Tibial artery (tissue), 4 donors: ENCODE measurements at regions not wholly inside any gene's neighbourhood (a gene's known extent, or its start where the extent isn't known, plus 50 kb on each side); places are given as distances from the start of the nearest gene placed in this dataset.
A peak's percentile ranks its signal among the peaks of the same experiment; 100 is the strongest.
"Not testable (repeated sequence)": the region's sequence is repeated elsewhere in the genome, so short reads cannot be mapped to it uniquely, and the experiment has no call there.

Experiments
- DNase-seq, 2 donors: peaks; one replicate each; pipeline ENCODE4 v3.0.0-alpha.2; 2019
- H3K27ac ChIP-seq, 2 donors: fragments of 200-600 bp; sonication (generic) in 1 of 2; 1 replicate in 1 of 2; 2 replicates in 1 of 2; pipeline ENCODE4 v1.5.1; 2018 to 2019; ENCODE audit warnings: mild to moderate bottlenecking in 1 of 2
- H3K27me3 ChIP-seq, 2 donors: fragments of 200-600 bp; sonication (generic) in 1 of 2; one replicate each; pipeline versions ENCODE4 v1.5.1 to v1.6.0; 2016 to 2019
- H3K36me3 ChIP-seq, 3 donors: fragments of 200-600 bp; sonication (generic) in 2 of 3; one replicate each; pipeline ENCODE4 v1.5.1; 2016 to 2019; ENCODE audit warnings: mild to moderate bottlenecking in 2 of 3
- H3K4me1 ChIP-seq, 4 donors: fragments of 200-600 bp; sonication (generic) in 2 of 4; 1 replicate in 3 of 4; 2 replicates in 1 of 4; pipeline ENCODE4 v1.5.1; 2016 to 2019
- H3K4me3 ChIP-seq, 2 donors: fragments of 200-600 bp; sonication (generic) in 1 of 2; 1 replicate in 1 of 2; 2 replicates in 1 of 2; pipeline ENCODE4 v1.5.1; 2018 to 2019; ENCODE audit warnings: mild to moderate bottlenecking in 2 of 2
- H3K9me3 ChIP-seq, 3 donors: fragments of 200-600 bp; sonication (generic) in 1 of 3; one replicate each; pipeline ENCODE4 v1.5.1; 2016 to 2019
- intact Hi-C: fragments of 100-400 bp; cut with DNase I; formaldehyde crosslinking; loops from one replicate; pipeline ENCODE4 v1.15.0; 2023; ENCODE audit warnings: low total_unique reads
- TF ChIP-seq, protein P1 (sequence below), 2 experiments: fragments of 200-600 bp in 1 of 2; fragments of 450-650 bp in 1 of 2; IDR thresholded peaks; one replicate each; pipeline ENCODE4 v1.5.1; 2017 to 2019; ENCODE audit warnings: antibody characterized with exemption in 2 of 2, mild to moderate bottlenecking in 1 of 2, moderate library complexity in 1 of 2

DNA sequence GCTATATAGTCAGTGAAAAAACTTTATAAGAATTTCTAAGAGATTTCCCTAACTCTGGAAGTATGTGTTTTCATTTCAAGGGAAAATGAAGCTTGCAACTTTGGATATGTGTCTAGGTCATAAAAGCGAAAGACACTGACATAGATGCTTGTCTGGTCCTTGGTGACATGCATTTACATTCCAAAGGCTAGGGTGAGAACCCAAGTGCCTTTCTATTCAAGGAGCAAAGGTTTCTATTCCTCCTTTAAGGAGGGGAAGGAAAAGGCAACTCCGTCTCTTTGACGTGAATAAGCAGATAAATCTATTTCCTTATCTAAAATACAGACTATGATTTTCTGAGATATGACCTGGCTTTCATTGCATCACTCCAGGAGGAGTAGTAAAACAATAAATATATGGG is 261.1 kb downstream of the CDH7 start:
- Histone ChIP-seq H3K9me3 (no peaks in the 10 kb centered on the region), H3K27ac (no peak overlapping the region), H3K4me3 (no peak overlapping the region), H3K27me3 (no peaks in the 10 kb centered on the region), H3K4me1 (no peaks in the 10 kb centered on the region), H3K36me3 (no peaks in the 10 kb centered on the region)
- intact Hi-C loops, result no loop called here
- no peak for DNase-seq
- TF ChIP-seq, protein P1, sequence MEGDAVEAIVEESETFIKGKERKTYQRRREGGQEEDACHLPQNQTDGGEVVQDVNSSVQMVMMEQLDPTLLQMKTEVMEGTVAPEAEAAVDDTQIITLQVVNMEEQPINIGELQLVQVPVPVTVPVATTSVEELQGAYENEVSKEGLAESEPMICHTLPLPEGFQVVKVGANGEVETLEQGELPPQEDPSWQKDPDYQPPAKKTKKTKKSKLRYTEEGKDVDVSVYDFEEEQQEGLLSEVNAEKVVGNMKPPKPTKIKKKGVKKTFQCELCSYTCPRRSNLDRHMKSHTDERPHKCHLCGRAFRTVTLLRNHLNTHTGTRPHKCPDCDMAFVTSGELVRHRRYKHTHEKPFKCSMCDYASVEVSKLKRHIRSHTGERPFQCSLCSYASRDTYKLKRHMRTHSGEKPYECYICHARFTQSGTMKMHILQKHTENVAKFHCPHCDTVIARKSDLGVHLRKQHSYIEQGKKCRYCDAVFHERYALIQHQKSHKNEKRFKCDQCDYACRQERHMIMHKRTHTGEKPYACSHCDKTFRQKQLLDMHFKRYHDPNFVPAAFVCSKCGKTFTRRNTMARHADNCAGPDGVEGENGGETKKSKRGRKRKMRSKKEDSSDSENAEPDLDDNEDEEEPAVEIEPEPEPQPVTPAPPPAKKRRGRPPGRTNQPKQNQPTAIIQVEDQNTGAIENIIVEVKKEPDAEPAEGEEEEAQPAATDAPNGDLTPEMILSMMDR (IDR thresholded peaks at IDR 0.05), result no peak

DNA sequence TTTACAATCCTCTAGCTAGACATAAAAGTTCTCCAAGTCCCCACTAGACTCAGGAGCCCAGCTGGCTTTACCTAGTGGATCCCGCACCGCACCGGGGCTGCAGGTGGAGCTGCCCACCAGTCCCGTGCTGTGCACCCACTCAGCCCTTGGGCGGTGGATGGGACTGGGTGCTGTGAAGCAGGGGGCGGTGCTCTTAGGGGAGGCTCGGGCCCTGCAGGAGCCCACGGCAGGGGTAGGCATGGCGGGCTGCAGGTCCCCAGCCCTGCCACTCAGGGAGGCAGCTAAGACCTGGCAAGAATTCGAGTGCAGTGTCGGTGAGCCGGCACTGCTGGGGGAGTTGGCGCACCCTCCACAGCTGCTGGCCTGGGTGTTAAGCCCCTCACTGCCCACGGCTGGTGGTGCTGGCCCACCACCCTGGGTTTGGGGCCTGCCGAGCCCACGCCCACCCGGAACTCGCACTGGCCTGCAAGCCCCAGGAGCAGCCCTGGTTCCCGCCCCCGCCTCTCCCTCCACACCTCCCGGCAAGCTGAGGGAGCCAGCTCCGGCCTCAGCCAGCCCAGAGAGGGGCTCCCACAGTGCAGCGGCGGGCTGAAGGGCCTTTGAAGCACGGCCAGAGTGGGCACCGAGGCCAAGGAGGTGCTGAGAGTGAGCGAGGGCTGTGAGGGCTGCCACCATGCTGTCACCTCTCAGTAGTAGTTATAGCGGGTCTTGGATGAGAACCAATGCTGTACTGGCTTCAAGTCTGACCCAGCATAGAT is 255.2 kb downstream of the CDH7 start:
- no peak overlapping the region for H3K4me3 ChIP-seq
- no peaks in the 10 kb centered on the region for H3K4me1 ChIP-seq
- intact Hi-C loops, result no loop called here
- DNase-seq, result peak in 1 of 2 donors; percentile 53
- no peaks in the 10 kb centered on the region for H3K27me3 ChIP-seq
- no peak overlapping the region for H3K27ac ChIP-seq
- TF ChIP-seq, protein P1 (IDR thresholded peaks at IDR 0.05), result no peak
- no peaks in the 10 kb centered on the region for H3K9me3 ChIP-seq
- H3K36me3 ChIP-seq, result no peaks in the 10 kb centered on the region

DNA sequence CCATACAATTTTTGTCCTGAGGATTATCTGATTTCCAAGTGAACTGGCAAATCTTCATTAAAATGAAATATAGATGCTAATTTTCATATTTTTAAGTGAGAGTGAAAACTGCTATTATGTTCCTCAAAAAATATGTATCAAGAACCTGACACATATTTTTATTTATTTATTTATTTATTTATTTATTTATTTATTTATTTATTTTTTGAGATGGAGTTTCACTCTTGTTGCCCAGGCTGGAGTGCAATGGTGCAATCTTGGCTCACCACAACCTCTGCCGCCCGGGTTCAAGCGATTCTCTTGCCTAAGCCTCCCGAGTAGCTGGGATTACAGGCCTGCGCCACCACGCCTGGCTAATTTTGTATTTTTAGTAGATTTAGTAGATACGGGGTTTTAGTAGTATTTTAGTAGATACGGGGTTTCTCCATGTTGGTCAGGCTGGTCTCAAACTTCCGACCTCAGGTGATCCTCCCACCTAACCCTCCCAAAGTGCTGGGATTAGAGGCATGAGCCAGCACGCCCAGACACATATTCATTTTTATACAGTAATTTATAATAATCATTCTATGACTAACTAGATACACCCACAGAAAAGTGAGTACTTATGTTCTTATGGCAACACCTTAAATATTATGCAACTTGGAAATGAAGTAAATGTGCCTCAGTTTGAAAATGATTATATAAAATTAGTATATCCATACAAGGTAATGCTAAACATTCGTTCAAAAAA is 248.3 kb downstream of the CDH7 start:
- H3K9me3 ChIP-seq, H3K36me3 ChIP-seq, H3K4me3 ChIP-seq, DNase-seq, H3K27me3 ChIP-seq, H3K27ac ChIP-seq, intact Hi-C loops: not testable (repeated sequence)
- peaks cover 0 to 10% (median 2%) of the 10 kb centered on the region in 4 donors for H3K4me1 ChIP-seq

DNA sequence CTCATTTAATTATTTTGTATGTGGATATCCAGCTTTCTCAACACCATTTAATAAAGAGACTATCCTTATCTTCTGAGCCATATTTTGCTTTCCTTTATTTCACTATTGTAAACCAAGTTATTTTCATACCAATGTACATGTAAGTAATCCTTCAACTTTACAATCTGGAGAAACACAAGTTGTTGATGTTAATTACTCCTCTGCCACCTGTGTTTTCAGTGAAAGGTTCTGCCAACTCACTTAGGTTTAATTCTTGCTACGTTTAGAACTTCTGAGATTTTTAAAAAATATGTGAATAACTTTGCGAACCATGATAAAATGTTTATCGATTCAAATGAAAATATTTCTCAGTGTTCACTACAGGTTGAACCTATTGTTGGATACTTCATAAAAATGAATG is 244.4 kb downstream of the CDH7 start:
- Histone ChIP-seq H3K9me3 (no peaks in the 10 kb centered on the region), H3K4me1 (peaks cover 0 to 16% (median 2%) of the 10 kb centered on the region in 4 donors), H3K36me3 (no peaks in the 10 kb centered on the region), H3K4me3 (no peak overlapping the region), H3K27ac (no peak overlapping the region), H3K27me3 (no peaks in the 10 kb centered on the region)
- no peak for DNase-seq
- TF ChIP-seq, protein P1 (IDR thresholded peaks at IDR 0.05), result no peak
- intact Hi-C loops, result no loop called here

DNA sequence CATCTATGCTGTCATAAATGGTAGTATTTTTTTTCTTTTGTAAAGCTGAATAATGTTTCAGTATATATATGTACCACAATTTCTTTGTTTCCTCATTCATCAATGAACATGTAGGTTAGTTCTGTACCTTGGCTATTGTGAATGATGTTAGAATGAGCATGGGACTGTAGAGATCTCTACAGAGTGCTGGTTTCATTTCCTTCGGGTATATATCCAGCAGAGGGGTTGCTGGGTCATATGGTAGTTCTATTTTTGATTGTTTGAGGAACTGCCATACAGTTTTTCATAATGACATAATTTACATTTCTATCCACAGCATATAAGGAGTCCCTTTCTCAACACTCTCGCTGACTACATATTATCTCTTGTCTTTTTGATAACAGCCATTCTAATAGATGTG is 243.5 kb downstream of the CDH7 start:
- no peak for DNase-seq

More for the DNA sequence above, 243.5 kb downstream of the CDH7 start:
- intact Hi-C loops, result loop anchor here (5.0 kb wide), 1 partner anchor 52 kb away; no protein-coding TSS in a partner anchor
- Histone ChIP-seq H3K27me3 (no peaks in the 10 kb centered on the region), H3K4me3 (no peak overlapping the region), H3K4me1 (peaks cover 0 to 16% (median 2%) of the 10 kb centered on the region in 4 donors), H3K36me3 (no peaks in the 10 kb centered on the region), H3K27ac (no peak overlapping the region), H3K9me3 (no peaks in the 10 kb centered on the region)
- TF ChIP-seq, protein P1 (IDR thresholded peaks at IDR 0.05), result no peak
